ENCODE measurements at regions not wholly inside any gene's neighbourhood (a gene's known extent, or its start where the extent isn't known, plus 50 kb on each side); places are given as distances from the start of the nearest gene placed in this dataset.

DNA sequence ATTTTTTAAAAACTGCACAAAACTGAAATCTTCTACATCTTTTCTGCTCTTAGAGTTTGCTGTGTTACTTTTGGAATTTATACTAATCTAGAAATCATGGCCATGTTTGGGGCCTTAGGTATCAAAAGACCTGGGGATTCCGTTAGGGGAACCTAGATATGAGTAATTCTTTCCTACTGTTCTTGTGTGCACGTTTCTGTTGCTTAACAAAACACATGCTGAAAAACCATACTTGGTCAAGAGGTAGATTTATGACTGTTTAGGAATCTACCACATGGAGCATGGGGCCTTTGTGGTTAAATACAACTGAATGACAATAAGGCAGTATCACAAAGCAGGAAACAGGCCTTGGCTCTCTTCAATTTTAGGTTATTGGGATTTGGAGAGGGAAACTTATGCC is 291.9 kb upstream of the USP25 start:
- no peak overlapping the region for H3K4me3 ChIP-seq (ENCODE audit: low read depth in 2 of 2, low read length in 2 of 2)
- no peaks in the 10 kb centered on the region for H3K4me1 ChIP-seq (ENCODE audit: control insufficient read depth, insufficient read depth, low read length)
- intact Hi-C loops (cut with micrococcal nuclease; ENCODE audit: unreplicated experiment) (no loop called here), in situ Hi-C loops (cut with HindIII; ENCODE audit: low pct_unique_long_range_greater_than_20kb, low sequenced_read_pairs) (no loop called here)
- no TSS peak for BruUV-seq (replicated peaks)
- CTCF ChIA-PET: no interaction called here
- H3K9me3 ChIP-seq (ENCODE audit: control insufficient read depth, insufficient read depth, low read depth, low read length): no peaks in the 10 kb centered on the region
- TF ChIP-seq, protein P1, sequence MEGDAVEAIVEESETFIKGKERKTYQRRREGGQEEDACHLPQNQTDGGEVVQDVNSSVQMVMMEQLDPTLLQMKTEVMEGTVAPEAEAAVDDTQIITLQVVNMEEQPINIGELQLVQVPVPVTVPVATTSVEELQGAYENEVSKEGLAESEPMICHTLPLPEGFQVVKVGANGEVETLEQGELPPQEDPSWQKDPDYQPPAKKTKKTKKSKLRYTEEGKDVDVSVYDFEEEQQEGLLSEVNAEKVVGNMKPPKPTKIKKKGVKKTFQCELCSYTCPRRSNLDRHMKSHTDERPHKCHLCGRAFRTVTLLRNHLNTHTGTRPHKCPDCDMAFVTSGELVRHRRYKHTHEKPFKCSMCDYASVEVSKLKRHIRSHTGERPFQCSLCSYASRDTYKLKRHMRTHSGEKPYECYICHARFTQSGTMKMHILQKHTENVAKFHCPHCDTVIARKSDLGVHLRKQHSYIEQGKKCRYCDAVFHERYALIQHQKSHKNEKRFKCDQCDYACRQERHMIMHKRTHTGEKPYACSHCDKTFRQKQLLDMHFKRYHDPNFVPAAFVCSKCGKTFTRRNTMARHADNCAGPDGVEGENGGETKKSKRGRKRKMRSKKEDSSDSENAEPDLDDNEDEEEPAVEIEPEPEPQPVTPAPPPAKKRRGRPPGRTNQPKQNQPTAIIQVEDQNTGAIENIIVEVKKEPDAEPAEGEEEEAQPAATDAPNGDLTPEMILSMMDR (IDR thresholded peaks at IDR 0.05): no peak
- TF ChIP-seq, protein P2, sequence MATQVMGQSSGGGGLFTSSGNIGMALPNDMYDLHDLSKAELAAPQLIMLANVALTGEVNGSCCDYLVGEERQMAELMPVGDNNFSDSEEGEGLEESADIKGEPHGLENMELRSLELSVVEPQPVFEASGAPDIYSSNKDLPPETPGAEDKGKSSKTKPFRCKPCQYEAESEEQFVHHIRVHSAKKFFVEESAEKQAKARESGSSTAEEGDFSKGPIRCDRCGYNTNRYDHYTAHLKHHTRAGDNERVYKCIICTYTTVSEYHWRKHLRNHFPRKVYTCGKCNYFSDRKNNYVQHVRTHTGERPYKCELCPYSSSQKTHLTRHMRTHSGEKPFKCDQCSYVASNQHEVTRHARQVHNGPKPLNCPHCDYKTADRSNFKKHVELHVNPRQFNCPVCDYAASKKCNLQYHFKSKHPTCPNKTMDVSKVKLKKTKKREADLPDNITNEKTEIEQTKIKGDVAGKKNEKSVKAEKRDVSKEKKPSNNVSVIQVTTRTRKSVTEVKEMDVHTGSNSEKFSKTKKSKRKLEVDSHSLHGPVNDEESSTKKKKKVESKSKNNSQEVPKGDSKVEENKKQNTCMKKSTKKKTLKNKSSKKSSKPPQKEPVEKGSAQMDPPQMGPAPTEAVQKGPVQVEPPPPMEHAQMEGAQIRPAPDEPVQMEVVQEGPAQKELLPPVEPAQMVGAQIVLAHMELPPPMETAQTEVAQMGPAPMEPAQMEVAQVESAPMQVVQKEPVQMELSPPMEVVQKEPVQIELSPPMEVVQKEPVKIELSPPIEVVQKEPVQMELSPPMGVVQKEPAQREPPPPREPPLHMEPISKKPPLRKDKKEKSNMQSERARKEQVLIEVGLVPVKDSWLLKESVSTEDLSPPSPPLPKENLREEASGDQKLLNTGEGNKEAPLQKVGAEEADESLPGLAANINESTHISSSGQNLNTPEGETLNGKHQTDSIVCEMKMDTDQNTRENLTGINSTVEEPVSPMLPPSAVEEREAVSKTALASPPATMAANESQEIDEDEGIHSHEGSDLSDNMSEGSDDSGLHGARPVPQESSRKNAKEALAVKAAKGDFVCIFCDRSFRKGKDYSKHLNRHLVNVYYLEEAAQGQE (IDR thresholded peaks at IDR 0.05; ENCODE audit: insufficient read depth in 1 of 2, low read depth in 2 of 2, low read length in 1 of 2): no peak
- TF ChIP-seq SIN3A (IDR thresholded peaks at IDR 0.05; ENCODE audit: borderline replicate concordance, insufficient read depth, low read depth, low read length) (no peak), POLR2AphosphoS5 (IDR thresholded peaks at IDR 0.05; ENCODE audit: low read depth, low read length) (no peak), TCF7L2 (IDR thresholded peaks at IDR 0.05; ENCODE audit: low read depth, low read length) (no peak)
- H3K27me3 ChIP-seq (ENCODE audit: control insufficient read depth, insufficient read depth, low read length): no peaks in the 10 kb centered on the region
- DNase-seq (ENCODE audit: low read depth, low spot score) (no peak), ATAC-seq (no peak)
- H3K36me3 ChIP-seq (ENCODE audit: control insufficient read depth, insufficient read depth, low read length): no peaks in the 10 kb centered on the region
- H3K27ac ChIP-seq (ENCODE audit: low read length): no peak overlapping the region
- POLR2A ChIA-PET: no interaction called here

DNA sequence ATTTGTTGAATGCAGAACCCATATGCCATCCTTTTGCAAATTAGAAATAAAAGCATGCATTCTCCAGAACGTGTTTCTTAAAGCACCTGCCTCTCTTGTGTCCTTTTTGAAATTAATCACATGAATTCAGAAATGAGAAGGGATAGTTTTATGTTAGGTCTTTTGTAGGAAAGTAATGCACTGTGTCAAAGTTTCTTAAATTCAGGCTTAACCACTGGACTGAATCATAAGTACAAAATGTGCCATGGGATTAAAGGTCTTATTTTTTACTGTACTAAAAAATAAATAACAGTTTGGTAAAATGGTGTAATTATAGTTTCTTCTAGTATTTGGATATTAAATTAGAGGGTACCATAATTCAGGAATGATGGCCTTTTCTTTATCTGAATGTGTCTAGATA is 290.1 kb upstream of the USP25 start:
- POLR2A ChIA-PET: interaction anchor here (0.7 kb wide), 1 partner anchor 162 kb away, joined by 10 read pairs; no protein-coding TSS in a partner anchor
- in situ Hi-C loops (cut with HindIII; ENCODE audit: low pct_unique_long_range_greater_than_20kb, low sequenced_read_pairs) (no loop called here), intact Hi-C loops (cut with micrococcal nuclease; ENCODE audit: unreplicated experiment) (no loop called here)
- no peaks in the 10 kb centered on the region for H3K36me3 ChIP-seq (ENCODE audit: control insufficient read depth, insufficient read depth, low read length)
- ATAC-seq (no peak), DNase-seq (ENCODE audit: low read depth, low spot score) (no peak)
- H3K4me1 ChIP-seq (ENCODE audit: control insufficient read depth, insufficient read depth, low read length): no peaks in the 10 kb centered on the region
- TF ChIP-seq, protein P1 (IDR thresholded peaks at IDR 0.05): no peak
- TF ChIP-seq TCF7L2 (IDR thresholded peaks at IDR 0.05; ENCODE audit: low read depth, low read length) (no peak), SIN3A (IDR thresholded peaks at IDR 0.05; ENCODE audit: borderline replicate concordance, insufficient read depth, low read depth, low read length) (no peak), POLR2AphosphoS5 (IDR thresholded peaks at IDR 0.05; ENCODE audit: low read depth, low read length) (no peak)
- TF ChIP-seq, protein P2 (IDR thresholded peaks at IDR 0.05; ENCODE audit: insufficient read depth in 1 of 2, low read depth in 2 of 2, low read length in 1 of 2): no peak
- CTCF ChIA-PET: no interaction called here
- no peaks in the 10 kb centered on the region for H3K9me3 ChIP-seq (ENCODE audit: control insufficient read depth, insufficient read depth, low read depth, low read length)
- no TSS peak for BruUV-seq (replicated peaks)
- H3K27ac ChIP-seq (ENCODE audit: low read length): no peak overlapping the region
- H3K4me3 ChIP-seq (ENCODE audit: low read depth in 2 of 2, low read length in 2 of 2): no peak overlapping the region
- no peaks in the 10 kb centered on the region for H3K27me3 ChIP-seq (ENCODE audit: control insufficient read depth, insufficient read depth, low read length)

Measured in Panc1 (cell line).